OCI-M1 (cell line): ENCODE measurements at regions not wholly inside any gene's neighbourhood (a gene's known extent, or its start where the extent isn't known, plus 50 kb on each side); places are given as distances from the start of the nearest gene placed in this dataset.

Source experiments
- DNase-seq: peaks from one replicate; lab custom pipeline; 2025; lab: John Stamatoyannopoulos, UW

DNA sequence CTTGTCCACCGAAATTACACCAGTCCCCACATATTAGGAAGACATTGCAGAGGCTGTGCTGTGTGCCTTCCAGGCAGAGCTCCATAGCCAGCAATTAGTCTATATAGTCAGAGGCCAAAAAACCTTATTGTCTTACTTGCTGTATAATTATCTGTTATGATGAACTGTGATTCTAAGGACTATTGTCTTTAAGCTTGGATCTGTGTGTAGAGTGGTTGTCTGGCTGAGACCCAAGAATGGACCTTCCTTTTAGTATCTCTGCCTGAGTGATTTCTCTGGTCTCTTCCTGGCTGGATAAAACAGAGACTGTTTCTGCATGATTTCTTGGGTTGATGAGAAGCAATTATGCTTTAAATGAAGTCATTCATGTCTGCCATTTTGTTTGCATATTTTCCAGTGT, 465.3 kb downstream of the PRKD1 start:
- no peak for DNase-seq

DNA sequence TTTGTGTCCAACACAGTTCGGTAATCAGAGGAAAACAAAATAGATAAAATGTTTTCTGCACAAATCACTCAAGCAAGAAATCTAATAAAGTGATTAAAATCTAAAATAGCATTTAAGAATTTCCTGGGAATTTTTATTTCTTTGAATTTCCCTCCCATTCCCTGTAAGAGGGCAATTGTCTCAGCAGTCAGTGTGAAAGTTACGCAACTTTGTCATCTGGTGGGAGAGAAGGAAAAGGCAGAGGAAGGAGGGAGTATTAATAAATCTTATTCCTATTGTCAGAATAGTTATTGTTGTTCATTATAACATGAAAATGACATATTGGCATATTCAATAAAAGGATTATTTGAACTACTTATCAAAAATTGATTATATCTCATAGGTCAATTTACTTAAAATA, 464.9 kb downstream of the PRKD1 start:
- DNase-seq, result no peak

DNA sequence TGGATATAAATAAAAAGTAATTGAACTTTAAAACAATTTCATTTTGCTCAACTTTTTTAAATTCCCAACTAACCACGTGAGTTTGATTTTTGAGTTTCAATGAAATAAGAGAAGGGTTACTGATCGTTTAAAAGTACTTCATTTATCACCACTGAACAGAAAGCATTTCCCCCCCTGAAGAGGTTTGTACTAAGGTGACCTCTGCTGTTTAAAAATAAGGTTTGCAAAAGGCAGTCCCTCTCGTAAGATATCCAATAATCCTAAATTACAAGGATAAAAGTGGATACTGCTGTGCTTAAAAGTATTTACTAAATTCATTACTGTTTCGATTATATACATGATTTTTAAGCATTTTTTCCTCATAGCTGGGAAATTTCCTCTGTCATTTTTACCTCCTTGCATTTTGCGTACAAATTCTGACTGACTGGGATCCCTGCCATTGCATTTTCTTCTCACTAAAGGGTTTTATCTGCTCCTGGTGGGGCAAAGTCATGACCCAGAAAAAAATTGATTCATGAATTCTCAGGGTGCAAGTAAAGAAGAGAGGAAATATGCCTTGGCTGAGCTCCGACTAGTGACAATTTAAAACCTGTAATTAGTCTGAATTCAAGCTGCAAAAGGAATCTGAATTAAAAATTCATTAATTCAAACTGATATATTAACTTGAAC, 463.8 kb downstream of the PRKD1 start:
- no peak for DNase-seq

DNA sequence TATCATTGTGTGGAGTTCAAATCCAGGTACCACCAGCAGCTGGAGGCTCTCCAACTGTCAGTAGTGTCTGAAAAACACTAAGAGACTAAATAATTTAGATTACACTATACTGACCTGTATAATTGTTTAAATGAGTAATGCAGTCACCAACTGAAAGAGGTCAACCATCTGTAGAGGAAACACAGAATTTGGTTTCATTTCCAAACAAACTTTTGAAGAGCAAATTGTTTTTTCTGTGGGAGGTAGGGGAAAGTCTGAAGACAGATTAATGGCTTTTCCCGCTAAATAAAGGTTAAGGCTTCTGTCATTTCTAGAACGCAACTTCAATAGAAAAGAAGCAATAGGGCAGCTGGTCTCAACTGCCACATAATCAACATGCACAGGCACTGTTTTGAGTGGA, 462.6 kb downstream of the PRKD1 start:
- DNase-seq, result no peak

DNA sequence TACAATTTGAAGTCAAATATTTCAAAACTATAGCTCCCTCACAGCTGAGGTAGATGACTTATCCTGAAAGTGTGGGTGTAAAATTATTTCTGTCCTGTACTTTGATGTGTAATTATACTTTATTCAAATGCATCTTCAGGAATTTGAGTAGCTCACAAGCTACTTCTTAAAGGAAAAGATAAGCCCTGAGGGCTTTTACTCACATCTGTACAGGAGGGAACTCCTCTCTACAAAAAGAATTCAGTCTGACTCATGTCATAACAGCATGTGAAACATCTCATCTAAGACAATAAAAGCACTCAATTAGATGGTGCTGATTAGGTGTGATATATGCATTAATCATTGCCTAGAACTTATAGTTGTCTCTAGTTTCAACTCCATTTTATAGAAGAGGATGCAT, 452.0 kb downstream of the PRKD1 start:
- no peak for DNase-seq

DNA sequence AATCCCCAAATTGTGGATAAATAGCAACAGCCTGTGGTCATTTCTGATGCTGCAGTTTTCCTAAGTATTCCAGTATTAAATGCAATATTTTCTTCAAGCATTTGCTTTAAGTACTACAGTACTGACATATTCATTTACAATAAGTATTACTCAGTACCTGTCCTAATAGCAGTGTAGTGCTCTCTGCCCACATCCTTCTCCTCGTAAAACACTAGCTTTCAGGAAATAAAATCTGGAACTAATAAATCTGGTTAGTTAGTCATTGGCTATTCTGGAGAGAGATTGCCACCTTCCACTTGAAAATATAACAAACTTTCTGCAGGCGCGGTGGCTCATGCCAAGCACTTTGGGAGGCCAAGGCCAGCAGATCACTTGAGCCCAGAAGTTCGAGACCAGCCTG, 441.5 kb downstream of the PRKD1 start:
- DNase-seq, result no peak

DNA sequence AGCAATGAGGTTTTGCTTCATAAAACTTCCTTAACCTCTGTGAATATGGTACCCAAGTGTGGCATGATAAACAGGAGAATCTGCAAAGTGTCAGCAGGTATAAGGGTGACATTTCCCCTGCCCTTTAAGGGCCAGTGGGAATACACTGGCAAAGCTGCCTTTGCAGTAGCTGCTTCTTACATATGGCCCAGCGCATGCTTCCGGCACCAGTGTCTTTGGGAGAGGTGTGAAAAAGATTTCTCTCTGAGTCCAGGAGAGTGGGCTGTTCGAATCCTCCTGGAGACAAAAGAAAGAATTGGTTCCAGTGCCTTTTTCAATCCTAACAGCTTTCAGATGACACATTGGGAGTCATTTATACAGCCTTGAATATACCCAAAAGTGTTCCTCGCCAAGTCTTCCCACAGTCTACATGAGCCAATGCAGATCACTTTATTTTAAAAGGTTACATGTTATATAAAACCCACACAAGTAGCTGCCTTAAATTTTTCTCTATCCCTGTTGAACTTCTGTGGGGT, 437.7 kb downstream of the PRKD1 start:
- no peak for DNase-seq

DNA sequence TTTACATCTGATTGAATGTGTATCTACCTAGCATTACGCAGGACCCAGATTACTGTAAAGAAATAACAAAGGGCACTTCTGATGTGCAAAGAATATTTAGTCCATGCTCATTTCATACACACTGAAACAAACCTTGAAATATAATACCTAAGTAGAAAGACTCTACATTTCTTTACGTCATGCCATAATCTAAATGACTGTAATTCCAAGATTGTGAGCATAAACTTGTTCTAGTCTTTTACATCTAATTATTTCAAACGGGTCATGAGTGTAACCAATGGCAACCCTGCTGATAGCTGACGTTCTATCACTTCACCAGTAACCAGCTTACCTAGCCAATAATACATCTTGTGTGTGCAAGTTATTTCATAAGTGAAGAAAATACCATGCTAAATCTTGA, 433.8 kb downstream of the PRKD1 start:
- no peak for DNase-seq

DNA sequence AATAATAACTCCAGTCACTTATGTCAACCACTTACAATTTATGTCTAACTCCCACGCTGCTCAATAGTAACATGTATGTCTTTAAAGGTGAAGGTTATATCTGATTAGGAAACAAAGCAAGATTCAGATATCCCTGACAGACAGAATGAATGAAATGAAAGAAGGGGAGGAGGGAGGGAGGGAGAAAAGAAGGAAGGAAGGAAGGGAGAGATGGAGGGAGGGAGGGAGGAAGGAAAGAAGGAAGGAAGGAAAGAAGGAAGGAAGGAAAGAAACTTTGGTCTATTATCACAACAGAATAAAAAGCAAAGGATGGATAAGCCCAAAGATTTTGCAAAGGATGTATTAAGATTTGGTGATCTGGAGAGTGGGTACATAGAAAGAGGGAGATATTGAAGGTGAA, 433.3 kb downstream of the PRKD1 start:
- DNase-seq, result no peak

DNA sequence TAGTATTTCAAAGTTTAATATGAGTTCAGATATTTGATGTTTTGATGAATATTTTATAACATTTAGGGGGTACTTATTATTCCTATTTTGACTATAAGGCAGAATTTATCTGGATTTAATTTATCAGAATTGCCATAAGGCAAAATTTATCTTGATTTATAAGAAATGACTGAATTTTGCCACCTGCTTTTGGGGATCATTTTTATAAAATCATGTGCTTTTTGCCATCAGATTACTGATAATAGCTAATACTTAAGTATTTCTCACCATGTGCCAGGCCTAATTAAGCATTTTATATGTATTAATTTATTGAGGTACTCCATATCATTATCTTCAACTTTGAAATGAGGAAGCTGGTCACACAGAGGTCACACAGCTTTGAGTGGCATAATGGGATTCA, 423.7 kb downstream of the PRKD1 start:
- DNase-seq, result no peak

DNA sequence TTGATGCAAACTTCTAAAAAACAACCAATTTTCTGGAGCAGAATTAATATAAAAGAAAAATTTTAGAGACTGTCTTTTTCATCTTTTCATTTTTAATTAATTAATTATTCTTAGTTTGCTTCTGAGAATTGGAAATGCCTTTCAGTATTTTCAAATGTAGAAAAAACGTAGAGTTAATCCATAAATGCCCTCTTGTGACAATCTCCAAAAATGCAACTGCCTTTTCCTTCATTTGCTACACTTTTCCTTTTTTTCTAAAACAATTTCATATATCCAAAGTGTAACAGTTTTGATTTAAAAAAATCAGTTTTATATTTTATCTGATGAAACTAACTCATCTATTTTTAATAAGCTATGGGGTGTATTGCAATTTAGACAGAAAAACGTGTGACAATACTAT, 409.3 kb downstream of the PRKD1 start:
- peak; percentile 11 for DNase-seq

DNA sequence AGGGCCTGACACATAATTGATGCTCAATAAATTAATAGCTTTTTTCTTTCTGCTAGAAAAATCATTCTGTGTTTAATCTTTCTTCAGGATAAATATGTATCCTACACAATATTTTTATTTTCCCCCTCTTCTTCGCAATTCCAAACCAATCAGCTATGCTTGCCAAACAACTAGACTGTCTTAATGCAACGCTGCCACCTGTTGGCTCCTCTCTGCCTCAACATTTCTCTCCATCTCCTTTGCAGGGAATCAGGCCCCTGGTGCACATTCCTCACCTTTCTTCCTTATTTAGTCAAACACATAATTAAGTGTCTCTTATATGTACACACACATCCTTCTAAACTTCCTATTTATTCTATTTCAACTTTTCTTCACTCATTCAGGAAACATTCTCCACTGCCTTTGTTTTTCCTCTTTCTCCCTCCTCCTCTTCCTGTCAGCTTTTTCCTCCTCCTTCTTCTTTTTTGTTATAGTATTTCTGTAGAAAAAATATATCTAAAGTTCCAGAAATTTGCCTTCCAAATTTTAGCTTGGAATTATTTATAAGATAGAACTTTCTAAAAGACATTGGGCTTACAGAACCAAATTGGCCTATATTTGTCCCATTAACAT, 406.0 kb downstream of the PRKD1 start:
- DNase-seq, result peak; percentile 36
